CD4-positive, CD25-positive, alpha-beta regulatory T cell (primary cell): ENCODE measurements at regions not wholly inside any gene's neighbourhood (a gene's known extent, or its start where the extent isn't known, plus 50 kb on each side); places are given as distances from the start of the nearest gene placed in this dataset.
"Not testable (repeated sequence)": the region's sequence is repeated elsewhere in the genome, so short reads cannot be mapped to it uniquely, and the experiment has no call there.

Experiments used
- ATAC-seq, 2 donors: fragments of 150-1000 bp; cut with Tn5 transposase; one replicate each; pipeline ENCODE4 v1.10.0; 2021; ENCODE audit warnings: low read depth in 2 of 2, moderate number of reproducible peaks in 2 of 2, moderate library complexity in 1 of 2
- DNase-seq, 3 donors: peaks; one replicate each; pipeline versions ENCODE4 v3.0.0 to v3.0.0-alpha.2; 2012 to 2022; ENCODE audit warnings: mixed read lengths in 1 of 3
- H3K27ac ChIP-seq: one replicate; pipeline ENCODE4 v1.7.0; 2013; ENCODE audit warnings: mild to moderate bottlenecking, low read length; ENCODE audit not compliant: insufficient read depth, poor library complexity, severe bottlenecking
- H3K27me3 ChIP-seq: one replicate; pipeline ENCODE4 v1.7.0; 2013; ENCODE audit warnings: low read length; ENCODE audit not compliant: control insufficient read depth, insufficient read depth
- H3K36me3 ChIP-seq: one replicate; pipeline ENCODE4 v1.7.0; 2013; ENCODE audit warnings: mild to moderate bottlenecking, low read length, moderate library complexity; ENCODE audit not compliant: control insufficient read depth, insufficient read depth
- H3K4me1 ChIP-seq: 2 replicates; pipeline ENCODE4 v1.7.0; 2013; ENCODE audit warnings: mild to moderate bottlenecking, low read length; ENCODE audit not compliant: insufficient read depth, control insufficient read depth, poor library complexity, severe bottlenecking
- H3K4me3 ChIP-seq: one replicate; pipeline ENCODE4 v1.7.0; 2013; ENCODE audit warnings: low read depth, mild to moderate bottlenecking, low read length, moderate library complexity
- H3K9me3 ChIP-seq, 2 experiments: 1 replicate in 1 of 2; 2 replicates in 1 of 2; pipeline ENCODE4 v1.7.0; 2013; ENCODE audit warnings: low read length in 2 of 2, mild to moderate bottlenecking in 1 of 2, moderate library complexity in 1 of 2; ENCODE audit not compliant: control insufficient read depth in 2 of 2
- H3K27ac Mint-ChIP-seq, 3 donors: one replicate each; pipeline ENCODE4 v1.8.0; 2020 to 2022; ENCODE audit warnings: mild to moderate bottlenecking in 3 of 3, mixed read lengths in 3 of 3, moderate library complexity in 2 of 3
- H3K27me3 Mint-ChIP-seq: one replicate; pipeline ENCODE4 v1.8.0; 2022; ENCODE audit warnings: mild to moderate bottlenecking, mixed read lengths
- H3K36me3 Mint-ChIP-seq: one replicate; pipeline ENCODE4 v1.8.0; 2020; ENCODE audit warnings: mixed read lengths
- H3K4me1 Mint-ChIP-seq, 4 donors: one replicate each; pipeline ENCODE4 v1.8.0; 2020 to 2022; ENCODE audit warnings: mixed read lengths in 4 of 4, mild to moderate bottlenecking in 1 of 4
- H3K4me3 Mint-ChIP-seq, 4 donors: one replicate each; pipeline ENCODE4 v1.8.0; 2020 to 2022; ENCODE audit warnings: mild to moderate bottlenecking in 4 of 4, mixed read lengths in 4 of 4, moderate library complexity in 3 of 4
- H3K9me3 Mint-ChIP-seq, 7 donors: one replicate each; pipeline ENCODE4 v1.8.0; 2020 to 2022; ENCODE audit warnings: mixed read lengths in 7 of 7, mild to moderate bottlenecking in 3 of 7, moderate library complexity in 2 of 7

DNA sequence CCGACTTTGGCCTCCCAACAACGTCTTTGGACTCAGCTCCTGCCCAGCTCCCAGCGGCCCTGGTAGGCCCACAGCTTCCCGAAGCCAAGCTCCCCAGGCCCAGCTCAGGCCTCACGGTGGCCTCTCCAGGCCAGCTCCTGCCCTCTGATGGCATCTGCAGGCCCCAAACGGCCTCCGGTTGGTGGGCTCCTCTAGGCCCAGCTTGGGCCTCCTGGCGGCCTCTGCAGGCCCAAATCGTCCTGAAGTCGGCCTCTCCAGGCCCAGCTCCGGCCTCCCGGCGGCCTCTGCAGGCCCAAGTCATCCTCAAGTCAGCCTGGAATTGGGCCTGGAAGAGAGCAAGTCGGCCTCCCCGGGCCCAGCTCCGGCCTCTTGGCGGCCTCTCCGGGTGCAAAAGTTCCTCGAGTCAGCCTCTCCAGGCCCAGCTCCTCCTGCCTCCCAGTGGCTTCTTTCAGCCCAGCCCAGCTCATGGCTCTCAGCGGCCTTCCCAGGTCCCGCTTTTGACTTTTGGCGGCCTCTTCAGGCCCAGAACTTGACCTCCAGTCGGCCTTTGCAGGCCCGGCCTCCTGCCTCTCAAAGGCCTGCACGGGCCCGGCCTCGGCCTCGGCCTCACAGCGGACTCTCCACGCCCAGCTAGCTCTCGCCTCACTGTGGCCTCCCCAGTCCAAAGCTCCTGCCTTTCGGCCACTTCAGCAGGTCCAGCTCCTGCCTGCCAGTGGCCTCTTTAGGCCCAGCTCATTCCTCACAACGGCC, 50.9 kb upstream of the METTL14 start:
- H3K9me3 Mint-ChIP-seq, H3K4me3 Mint-ChIP-seq, H3K27me3 ChIP-seq, H3K4me1 ChIP-seq, H3K27ac ChIP-seq, H3K9me3 ChIP-seq, ATAC-seq, H3K36me3 ChIP-seq, H3K4me1 Mint-ChIP-seq, H3K4me3 ChIP-seq, H3K27me3 Mint-ChIP-seq, DNase-seq, H3K36me3 Mint-ChIP-seq, H3K27ac Mint-ChIP-seq: not testable (repeated sequence)
